HG03280 (cell line): ENCODE measurements at regions not wholly inside any gene's neighbourhood (a gene's known extent, or its start where the extent isn't known, plus 50 kb on each side); places are given as distances from the start of the nearest gene placed in this dataset.

ENCODE experiments used
- ATAC-seq: cut with Tn5 transposase; IDR thresholded peaks from one replicate; pipeline ENCODE4 v1.9.1; 2021; ENCODE audit warnings: mild to moderate bottlenecking, moderate library complexity; ENCODE audit not compliant: unreplicated experiment

DNA sequence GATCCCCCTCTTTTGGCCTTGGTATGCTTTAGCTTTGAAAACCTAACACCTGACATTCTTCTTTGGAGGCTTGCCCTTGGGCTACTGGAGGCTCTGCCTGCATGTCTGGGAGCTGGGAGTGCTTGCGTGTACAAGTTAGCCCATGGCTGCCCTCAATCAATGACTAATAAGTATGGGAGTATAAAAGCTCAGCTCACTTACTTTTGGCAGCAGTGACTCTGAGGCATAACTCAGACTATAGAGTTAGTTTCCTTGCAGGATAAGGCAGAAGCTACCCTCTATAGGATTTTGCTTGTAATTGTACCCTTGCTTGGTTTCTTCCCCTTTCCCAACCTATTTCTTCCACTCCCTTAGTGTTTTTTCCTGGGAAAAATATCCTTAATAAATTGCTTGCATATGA, 247.9 kb downstream of the PPP1R2C start:
- ATAC-seq, result no peak

DNA sequence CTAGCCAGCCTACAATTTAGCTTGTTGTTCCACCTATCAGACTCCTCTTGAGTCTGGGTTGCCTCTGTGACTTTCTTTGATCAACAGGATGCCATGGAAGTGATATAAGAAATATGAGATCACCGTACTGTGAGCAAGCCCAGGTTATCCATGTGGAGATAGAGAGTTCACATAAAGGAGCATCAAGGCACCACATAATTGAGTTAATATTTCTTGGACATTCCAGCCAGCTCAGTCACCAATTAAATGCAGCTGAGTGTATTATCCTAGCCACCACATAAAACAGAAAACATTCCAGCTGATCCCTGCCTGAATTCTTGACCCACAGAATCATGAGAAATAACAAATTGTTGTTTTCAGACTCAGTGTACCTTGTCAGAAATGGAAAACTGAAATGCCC, 253.6 kb downstream of the PPP1R2C start:
- no peak for ATAC-seq

DNA sequence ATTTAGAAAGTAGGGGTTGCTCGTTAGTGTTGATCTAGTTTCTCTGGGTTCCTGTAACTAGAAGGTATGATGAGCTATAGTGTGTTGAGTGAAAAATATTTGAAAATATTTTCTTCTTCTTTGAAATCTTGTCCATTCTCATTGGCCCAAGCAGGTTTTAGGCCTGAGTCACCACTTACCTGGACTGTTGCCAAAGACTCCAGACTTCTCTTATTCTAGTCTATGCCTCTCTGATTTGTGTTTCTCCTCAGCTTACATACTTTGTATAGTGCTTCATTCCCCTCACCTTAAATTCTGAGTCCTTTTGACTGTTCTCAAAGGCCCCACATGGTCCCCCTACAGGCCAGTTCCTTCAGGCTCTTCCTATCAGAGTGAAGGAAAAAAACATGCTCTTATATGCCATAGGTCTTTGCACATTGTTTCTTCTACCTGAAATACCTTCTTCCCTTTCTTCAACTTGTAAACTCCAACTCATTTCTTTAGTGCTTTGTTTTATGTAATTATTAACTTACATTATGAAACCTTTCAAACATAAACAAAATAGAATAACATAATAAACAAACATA, 258.2 kb downstream of the PPP1R2C start:
- ATAC-seq, result no peak

DNA sequence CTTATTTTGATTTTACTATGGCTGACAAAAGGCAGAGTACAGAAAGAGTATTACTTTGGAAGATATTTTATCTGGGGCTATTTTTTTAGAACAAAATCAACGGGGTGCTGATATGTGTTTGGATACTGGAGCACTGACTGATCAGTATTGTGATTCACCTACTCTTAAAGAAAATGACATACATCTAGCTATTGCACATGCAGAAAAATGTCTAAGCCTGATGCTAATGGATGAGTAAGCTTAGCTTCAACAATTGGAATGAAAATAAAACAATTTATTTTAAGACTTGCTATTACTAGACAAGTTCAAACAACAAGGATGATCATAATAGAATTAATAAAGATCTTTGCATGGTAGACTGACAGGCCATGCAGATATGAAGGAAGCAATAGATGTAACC, 262.0 kb downstream of the PPP1R2C start:
- ATAC-seq, result no peak

DNA sequence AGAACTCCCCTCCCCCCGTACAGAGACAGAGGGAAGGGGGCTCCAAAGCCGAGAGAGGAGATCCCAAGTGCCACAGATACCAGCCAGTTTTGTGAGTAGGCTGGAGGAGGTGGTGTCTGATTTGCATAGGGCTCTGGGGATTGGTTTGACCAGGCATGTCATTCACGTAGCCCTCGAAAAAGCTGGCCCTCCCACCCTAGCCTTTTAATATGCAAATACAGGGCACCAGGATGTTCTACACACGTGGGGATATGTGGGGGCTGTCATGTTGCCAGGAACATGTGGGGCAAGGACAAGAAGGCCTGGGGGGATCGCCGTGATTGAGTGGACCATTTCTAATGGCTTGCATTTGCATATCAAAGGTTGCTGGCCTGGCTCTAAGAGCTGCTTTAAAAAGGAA, 272.9 kb downstream of the PPP1R2C start:
- no peak for ATAC-seq

DNA sequence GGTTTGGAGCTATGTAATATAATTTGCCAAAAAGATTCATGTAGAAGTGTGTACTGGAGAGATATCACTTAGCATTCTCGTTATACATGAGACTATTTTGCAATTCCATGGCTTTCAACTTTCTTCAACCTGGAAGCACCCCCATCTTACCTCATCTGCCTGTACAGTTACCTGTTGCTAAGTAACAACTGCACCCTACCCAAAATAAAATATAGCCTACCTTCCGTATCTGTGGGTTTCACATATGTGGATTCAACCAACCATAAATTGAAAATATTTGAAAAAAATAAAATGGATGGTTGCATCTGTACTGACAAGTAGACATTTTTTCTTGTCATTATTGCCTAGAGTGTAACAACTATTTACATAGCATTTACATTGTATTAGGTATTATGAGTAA, 278.3 kb downstream of the PPP1R2C start:
- ATAC-seq, result no peak

DNA sequence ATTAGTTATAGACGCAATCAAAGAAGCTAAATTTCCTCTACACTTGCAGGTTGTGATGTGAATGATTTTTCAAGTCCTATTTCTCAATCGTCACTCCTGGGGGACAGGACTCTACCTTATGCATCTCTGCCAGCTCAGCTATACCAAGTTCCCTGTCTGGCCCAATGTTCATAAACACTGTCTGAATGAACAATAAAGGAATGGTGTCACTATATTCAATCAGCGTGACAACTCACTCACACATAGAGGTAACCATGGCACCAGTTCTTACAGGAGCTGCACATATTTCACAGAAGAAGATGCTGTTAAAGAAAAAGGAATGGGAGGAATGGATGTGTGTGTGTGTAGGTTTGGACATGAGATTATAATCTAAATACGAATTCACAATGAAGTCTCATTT, 280.6 kb downstream of the PPP1R2C start:
- ATAC-seq, result no peak

DNA sequence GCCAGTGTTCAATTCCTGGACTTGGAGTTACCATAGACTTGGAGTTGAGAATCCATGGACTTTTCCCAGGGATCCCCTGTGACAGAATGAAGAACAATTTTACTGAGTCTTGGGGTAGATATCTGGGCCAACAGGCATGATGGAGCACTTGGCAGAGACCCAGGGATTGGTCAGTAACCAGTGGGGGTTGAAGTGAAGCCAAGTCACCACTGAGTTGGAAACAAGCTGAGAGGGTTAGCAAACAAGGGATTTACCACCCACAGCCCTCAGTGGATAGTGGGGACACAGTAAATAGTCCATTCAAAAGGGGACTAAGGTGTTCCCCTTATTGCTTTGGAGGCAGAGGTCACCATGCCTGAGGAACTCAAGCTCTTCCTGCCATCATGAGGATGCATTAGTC, 281.7 kb downstream of the PPP1R2C start:
- no peak for ATAC-seq

DNA sequence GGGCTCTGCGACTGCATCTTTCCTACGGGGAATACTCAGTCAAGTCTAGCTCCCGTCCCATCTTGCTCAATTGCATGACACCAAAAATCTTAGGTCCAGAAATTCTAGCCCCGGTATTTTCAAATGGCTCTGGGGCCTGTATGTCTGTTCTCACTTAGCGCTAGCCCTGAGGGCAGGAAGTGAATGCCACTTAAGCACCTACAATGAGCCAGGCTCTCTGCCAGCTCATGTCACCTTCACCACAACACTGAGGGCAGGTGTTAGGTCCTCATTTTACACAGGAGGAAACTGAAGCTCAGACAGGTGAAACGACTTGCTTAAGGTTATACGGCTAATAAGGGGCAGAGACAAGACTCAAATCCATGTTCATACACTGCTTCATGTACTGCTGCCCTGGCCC, 282.8 kb downstream of the PPP1R2C start:
- no peak for ATAC-seq

DNA sequence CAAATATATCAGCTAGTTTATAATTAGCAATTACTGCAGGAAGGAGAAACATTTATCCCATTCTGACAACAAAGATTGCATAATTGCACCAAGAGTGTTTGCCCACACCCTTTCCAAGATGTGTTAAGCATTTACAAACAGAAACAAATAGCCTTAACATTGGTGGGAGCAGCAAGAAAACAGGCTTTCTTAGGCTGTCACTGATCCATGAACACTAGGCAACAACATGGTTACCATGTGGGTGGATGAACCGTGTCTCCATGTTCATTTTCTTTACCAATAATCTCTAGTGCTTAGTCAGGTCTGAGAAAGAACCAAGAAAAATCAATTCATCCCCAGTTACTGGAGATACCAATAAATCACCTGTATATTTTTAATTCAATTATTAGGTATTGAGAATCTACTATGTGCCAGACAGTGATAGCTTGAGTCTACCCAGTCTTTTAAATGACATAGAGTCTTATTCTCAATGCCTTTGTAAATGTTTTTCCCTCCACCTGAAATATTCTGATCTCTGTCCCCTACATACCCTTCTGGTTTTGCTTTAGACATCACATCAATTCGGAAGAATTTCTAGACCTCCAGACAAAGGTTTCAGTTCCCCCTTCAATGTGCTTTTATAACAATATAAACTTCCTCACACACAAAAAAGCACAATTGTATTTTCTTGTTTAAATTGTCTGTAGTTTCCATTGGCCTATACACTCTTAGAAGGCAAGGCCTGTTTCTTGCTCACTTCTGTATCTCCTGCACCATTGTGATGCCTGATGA, 286.6 kb downstream of the PPP1R2C start:
- no peak for ATAC-seq

DNA sequence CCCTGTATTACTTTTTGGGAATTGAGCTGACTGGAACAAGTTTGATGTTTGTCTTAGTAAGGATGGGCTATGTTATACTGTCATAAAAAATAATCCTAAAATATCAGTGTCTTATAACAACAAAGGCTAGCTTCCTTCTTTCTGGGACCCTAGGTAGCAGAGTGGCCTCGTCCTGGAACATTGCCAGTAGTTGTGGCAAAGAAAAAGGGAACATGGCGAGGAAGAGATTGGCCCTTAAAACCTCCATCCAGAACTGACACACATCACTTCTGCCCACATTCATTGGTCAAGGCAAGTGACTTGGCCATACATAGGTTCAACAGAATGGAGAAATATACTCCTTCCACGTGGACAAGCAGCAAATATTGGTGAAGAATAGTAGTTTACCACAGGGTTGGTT, 287.9 kb downstream of the PPP1R2C start:
- no peak for ATAC-seq

DNA sequence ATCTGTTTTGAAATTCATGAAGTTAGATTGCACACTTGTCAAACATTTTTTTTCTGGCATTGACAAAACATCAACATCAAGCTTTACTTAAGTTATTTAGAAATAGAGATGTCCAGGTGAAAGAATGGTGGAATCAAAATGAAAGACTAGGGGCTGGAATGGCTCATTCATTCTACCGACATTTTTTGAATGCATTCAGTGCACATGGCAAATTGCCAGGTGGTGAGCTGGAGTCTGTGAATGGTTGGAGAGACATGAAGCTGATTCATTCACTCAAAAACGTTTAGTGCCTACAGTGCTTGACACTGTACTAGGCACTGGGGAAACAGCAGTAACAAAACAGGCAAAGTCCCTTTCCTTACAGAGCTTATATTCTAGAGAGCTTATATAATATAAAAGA, 292.4 kb downstream of the PPP1R2C start:
- no peak for ATAC-seq

DNA sequence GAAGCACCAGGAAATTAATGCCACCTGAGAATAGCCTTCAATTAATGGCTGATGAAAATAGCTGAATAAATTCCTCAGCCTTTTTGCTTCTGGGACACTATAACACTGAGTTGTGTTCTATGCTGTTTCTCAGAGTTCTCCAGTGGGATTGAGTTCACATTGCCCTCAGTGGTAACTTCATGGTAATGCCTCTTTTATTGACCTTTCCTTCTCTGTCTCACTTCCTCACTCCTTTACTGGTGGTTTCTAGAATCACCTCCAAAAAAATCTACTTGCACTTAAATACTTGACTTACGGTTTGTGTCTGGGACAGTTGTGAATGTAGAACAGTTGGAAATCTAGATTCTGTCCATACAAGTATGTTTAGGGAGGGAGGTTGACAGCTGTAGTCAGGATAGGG, 293.7 kb downstream of the PPP1R2C start:
- no peak for ATAC-seq

DNA sequence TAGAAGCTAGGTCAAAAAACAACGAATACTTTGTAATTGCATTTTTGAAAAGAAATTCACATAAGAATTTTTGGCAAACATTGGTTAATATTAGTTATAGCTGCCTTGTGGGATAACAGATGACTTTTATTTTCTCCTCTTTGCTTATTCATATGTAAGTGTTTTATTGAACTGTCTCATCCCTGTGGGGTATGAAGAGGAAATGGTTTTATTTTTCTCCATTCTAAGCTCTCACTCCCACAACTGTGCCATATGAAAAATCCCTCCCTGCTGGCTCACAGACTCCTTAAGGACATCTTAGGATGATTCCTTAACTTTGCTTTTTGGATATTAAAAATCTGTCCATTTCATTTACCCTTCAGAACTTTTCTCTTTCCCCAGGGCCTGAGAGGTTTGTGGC, 300.6 kb downstream of the PPP1R2C start:
- ATAC-seq, result no peak

DNA sequence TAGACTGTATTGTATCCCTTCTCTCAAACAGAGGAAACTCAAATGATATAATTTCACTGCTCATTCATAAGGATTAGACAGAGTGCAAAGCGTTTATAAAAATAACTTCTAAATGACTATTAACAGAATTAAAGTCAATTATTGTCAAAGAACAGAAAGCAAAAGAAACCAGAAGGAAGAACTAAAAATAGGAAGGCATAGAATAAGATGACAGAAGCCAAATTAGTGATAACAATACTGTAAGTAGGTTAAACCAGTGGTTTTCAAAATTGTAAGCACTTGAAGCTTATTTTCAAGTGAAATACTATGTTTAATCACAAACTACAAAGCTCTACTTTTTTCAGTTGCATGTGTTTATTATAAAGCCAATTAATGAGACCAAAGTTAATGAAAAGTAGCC, 305.2 kb downstream of the PPP1R2C start:
- ATAC-seq, result no peak

DNA sequence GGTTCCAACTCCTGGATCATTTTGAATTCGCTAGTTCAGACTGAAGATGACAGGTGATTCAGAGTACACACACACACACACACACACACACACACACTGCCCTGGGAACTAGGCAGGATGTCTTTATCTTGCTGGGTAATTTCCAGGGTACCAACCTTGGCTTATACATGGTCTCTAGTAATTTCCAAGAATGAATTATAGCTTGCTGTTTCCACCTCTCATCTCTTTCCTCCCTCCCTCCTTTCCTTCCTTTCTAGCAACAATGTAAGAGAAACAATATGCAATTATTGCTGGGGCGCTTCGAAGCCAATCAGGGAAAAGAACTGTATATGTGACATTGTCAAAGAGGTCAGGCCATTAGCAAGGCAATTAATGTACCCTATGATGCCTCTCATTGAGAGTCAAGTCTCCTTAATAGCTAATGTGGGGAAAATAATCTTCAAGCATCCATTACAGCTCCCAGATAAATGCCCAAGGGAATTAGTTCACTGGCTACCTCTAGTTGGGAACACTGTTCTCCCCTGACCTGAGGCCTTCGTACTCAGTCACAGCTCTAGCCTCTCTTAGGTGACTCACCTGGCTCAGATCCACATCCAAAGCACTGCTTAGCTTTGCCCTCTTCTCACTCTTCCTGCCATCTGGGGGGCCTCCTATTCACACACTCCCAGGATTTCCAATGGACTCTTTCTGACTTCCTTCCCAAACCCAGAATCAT, 311.5 kb downstream of the PPP1R2C start:
- ATAC-seq, result no peak

DNA sequence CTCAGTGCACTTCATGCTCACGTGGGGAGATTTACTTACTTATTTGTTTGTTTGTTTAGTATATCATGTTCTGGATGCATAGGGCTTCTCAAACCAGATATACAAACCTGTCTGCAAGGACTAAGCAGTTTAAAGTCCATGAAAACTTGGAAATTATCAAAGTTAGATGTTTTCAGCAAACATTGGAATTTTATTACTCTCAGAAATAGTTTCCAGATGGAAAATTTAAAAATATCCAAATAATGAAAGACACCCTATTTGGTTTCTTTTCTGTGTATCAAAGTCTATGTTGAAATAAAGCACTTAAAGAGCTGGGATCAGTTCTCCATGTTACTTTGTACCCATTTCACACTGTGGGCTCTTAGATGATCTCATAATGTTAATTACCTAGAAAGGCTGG, 312.1 kb downstream of the PPP1R2C start:
- ATAC-seq, result no peak

DNA sequence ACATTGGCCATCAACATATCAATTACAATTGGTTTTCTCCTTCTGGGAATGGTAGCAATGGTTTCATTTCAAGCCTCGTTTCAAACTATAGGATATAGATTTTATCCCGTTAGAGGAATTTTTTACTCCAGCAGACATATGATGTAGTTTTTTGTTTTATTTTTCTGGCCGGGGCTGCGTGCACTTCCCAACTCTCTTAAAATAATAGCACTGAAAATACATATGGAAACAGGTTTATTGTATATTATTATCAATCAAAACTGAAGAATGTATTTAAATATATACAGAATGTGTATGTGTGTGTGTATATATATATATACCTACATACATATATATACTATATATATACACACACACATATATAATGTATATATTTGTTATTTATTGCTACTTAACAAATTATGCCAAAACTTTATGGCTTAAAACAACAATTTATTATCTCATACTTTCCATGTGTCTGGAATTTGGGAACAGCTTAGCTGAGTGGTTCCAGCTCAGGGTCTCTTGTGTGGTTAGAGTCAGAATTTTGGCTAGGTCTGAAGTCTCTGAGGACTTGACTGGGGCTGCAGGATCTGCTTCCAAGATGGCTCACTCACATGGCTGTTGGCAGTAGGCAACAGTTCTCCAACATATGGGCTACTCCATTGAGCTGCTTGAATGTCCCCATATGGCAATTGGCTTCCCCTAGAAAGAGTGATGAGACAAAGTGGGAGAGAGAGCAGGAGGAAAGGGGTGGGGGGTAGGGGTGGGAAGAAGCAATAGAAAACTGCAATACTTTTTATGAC, 314.1 kb downstream of the PPP1R2C start:
- ATAC-seq, result no peak

DNA sequence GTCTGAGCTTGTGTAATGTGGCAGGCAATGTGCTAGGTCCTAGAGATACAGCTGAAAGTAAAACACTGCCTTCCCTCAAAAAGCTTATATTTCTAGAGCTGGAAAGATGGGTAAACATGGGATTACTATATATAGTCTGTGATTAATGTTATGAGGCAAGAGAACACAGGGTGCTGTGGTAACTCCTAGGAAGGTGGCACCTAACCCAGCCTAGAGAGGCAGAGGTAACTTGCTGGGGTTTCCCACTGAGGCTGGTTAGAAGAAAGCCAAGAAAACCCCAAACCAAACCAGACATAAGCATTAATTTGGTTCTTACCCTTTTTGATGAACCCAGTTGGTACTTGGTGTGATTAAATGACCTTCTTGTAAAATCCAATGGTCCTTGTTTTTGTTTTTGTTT, 315.0 kb downstream of the PPP1R2C start:
- ATAC-seq, result no peak

DNA sequence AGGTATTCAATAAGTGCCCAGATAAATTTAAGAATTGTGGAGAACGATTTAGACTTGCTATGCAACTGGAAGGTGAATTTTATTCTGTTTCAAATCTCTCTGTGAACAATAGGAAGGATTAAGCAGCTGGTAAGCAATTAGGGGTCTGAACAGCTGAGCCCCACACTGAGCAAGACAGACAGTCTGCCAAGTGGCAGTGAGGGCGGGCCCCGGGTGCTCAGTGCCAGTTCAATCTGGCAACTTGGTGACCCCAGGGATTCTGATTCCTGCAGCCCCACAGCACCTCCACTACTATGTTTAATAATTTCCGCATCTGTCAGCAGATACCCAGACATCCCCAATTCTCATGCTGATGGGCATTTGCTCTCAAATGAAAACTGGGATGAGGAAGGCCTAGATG, 317.3 kb downstream of the PPP1R2C start:
- no peak for ATAC-seq

DNA sequence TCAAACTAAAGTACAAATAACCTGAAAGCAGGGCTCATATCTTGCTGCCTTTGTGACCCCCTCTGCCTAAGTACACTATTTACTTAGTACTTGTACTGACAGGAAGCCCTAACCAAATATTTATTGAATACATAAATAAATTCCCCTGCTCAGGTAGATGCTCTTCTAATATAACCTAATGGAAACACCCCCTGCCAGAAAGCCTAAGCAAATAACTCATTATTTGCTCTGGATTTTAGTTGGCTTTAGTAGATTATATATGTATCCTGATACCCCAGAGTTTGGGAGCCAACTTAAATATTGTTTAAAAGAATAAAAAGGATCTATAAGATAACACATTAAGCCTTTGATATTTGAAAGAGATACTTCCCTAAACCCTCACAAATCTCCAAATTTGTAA, 318.2 kb downstream of the PPP1R2C start:
- no peak for ATAC-seq
